H1 (cell line): ENCODE measurements at regions not wholly inside any gene's neighbourhood (a gene's known extent, or its start where the extent isn't known, plus 50 kb on each side); places are given as distances from the start of the nearest gene placed in this dataset.

Source experiments
- CEBPB ChIP-seq: IDR thresholded peaks from 2 replicates; pipeline ENCODE4 v1.6.1; 2012; ENCODE audit warnings: low read depth, low read length
- CTCF ChIP-seq, 3 experiments: IDR thresholded peaks; 1 replicate in 2 of 3; 2 replicates in 1 of 3; pipeline versions ENCODE4 v1.5.1 to v1.6.1; 2011; ENCODE audit warnings: low read length in 3 of 3, mild to moderate bottlenecking in 3 of 3, inconsistent platforms in 2 of 3, low read depth in 1 of 3, moderate library complexity in 1 of 3; ENCODE audit not compliant: insufficient read depth in 1 of 3; ENCODE audit errors: control extremely low read depth in 1 of 3
- EP300 ChIP-seq, 2 experiments: IDR thresholded peaks; 1 replicate in 1 of 2; 2 replicates in 1 of 2; pipeline ENCODE4 v1.6.1; 2011 to 2012; ENCODE audit warnings: low read depth in 2 of 2, low read length in 2 of 2, mild to moderate bottlenecking in 2 of 2, borderline replicate concordance in 1 of 2, inconsistent platforms in 1 of 2, moderate library complexity in 1 of 2
- EZH2 ChIP-seq: fragments of 200-600 bp; sonication (generic); IDR thresholded peaks from 2 replicates; pipeline ENCODE4 v1.7.1; 2012; ENCODE audit warnings: low read depth, mild to moderate bottlenecking, moderate library complexity, low read length, inconsistent platforms; ENCODE audit not compliant: severe bottlenecking
- FOSL1 ChIP-seq: IDR thresholded peaks from 2 replicates; pipeline ENCODE4 v1.6.1; 2011; ENCODE audit warnings: mild to moderate bottlenecking, low read depth, low read length, moderate library complexity; ENCODE audit not compliant: insufficient read depth
- KDM1A ChIP-seq: fragments of 200-600, 300-600 bp; sonication (generic); IDR thresholded peaks from 2 replicates; pipeline ENCODE4 v1.7.1; 2016; ENCODE audit warnings: mild to moderate bottlenecking, low read length, borderline replicate concordance
- MAFK ChIP-seq: IDR thresholded peaks from 2 replicates; pipeline ENCODE4 v1.6.1; 2012; ENCODE audit warnings: low read depth, mild to moderate bottlenecking, improper control_type of control experiment, low read length
- NANOG ChIP-seq: IDR thresholded peaks from 2 replicates; pipeline ENCODE4 v1.6.1; 2011; ENCODE audit warnings: low read length, low read depth, mild to moderate bottlenecking, inconsistent platforms; ENCODE audit not compliant: insufficient read depth, poor library complexity, severe bottlenecking
- POLR2AphosphoS5 ChIP-seq: IDR thresholded peaks from 2 replicates; pipeline ENCODE4 v1.6.1; 2011; ENCODE audit warnings: low read depth, low read length
- RNF2 ChIP-seq: fragments of 200-900, 300-1000 bp; sonication (generic); IDR thresholded peaks from 2 replicates; pipeline ENCODE4 v1.7.1; 2016; ENCODE audit warnings: borderline replicate concordance, low read depth, mild to moderate bottlenecking, antibody characterized with exemption, low read length; ENCODE audit not compliant: poor library complexity, severe bottlenecking; ENCODE audit errors: missing control alignments
- SP1 ChIP-seq: IDR thresholded peaks from 2 replicates; pipeline ENCODE4 v1.6.1; 2011; ENCODE audit warnings: low read depth, low read length
- TEAD4 ChIP-seq: IDR thresholded peaks from 2 replicates; pipeline ENCODE4 v1.6.1; 2012; ENCODE audit warnings: low read depth, low read length, inconsistent platforms, mixed read lengths
- TF ChIP-seq, protein P1 (sequence below): IDR thresholded peaks from 2 replicates; pipeline ENCODE4 v1.6.1; 2012; ENCODE audit warnings: inconsistent platforms
- TF ChIP-seq, protein P2 (sequence below): IDR thresholded peaks from 2 replicates; pipeline ENCODE4 v1.6.1; 2011; ENCODE audit warnings: low read depth, mild to moderate bottlenecking, low read length; ENCODE audit not compliant: insufficient read depth

DNA sequence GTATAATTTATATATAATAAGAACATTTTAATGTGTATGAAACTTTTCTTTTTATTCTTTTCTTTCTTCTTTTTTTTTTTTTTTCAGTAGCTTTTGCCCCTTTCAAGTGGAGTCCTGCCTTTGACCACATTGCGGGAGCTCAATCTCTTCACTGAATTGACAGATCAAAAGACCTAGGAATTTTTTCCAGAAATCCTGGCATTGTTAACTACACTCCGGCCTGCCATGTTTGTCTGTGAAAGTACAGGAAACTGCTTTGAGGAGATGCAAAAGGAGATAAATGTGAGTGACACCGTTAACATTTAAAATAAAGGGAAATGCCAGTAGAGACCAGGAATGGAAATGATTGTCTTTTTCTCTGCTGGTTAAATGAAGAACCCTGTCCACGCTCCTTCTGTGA lies 159.3 kb upstream of the VCX3A start:
- no peak for TF ChIP-seq POLR2AphosphoS5
- TF ChIP-seq CEBPB: no peak
- TF ChIP-seq EZH2: no peak
- TF ChIP-seq EP300 (IDR thresholded peaks at IDR 0.05; ENCODE audit: borderline replicate concordance in 1 of 2, low read depth in 2 of 2, low read length in 2 of 2): no peak
- TF ChIP-seq RNF2: no peak
- TF ChIP-seq CTCF (IDR thresholded peaks at IDR 0.05; ENCODE audit: control extremely low read depth in 1 of 3, insufficient read depth in 1 of 3, low read depth in 1 of 3, low read length in 3 of 3): no peak
- no peak for TF ChIP-seq NANOG
- no peak for TF ChIP-seq MAFK
- TF ChIP-seq SP1: no peak
- TF ChIP-seq, protein P1, sequence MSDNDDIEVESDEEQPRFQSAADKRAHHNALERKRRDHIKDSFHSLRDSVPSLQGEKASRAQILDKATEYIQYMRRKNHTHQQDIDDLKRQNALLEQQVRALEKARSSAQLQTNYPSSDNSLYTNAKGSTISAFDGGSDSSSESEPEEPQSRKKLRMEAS: no peak
- TF ChIP-seq TEAD4: no peak
- TF ChIP-seq FOSL1: no peak
- no peak for TF ChIP-seq KDM1A
- TF ChIP-seq, protein P2, sequence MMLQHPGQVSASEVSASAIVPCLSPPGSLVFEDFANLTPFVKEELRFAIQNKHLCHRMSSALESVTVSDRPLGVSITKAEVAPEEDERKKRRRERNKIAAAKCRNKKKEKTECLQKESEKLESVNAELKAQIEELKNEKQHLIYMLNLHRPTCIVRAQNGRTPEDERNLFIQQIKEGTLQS: no peak
